Calu3 (cell line): ENCODE measurements at regions not wholly inside any gene's neighbourhood (a gene's known extent, or its start where the extent isn't known, plus 50 kb on each side); places are given as distances from the start of the nearest gene placed in this dataset.

Experiments used
- BruUV-seq: library from RNA; stranded (reverse); fragments of 400-500 nt; replicated peaks from 2 replicates; lab custom pipeline; 2021; lab: Mats Ljungman, UMichigan
- CTCF ChIA-PET: fragments of 300-600 bp; sonication (Branson Sonifier 250); formaldehyde crosslinking; loops from one replicate; lab custom pipeline; 2022; ENCODE audit warnings: antibody characterized with exemption; lab: Charles Lee
- DNase-seq: peaks from one replicate; pipeline ENCODE4 v3.0.0; 2022
- H3K27ac Mint-ChIP-seq: one replicate; pipeline ENCODE4 v1.8.0; 2022; ENCODE audit warnings: mixed read lengths; ENCODE audit not compliant: unreplicated experiment
- H3K27me3 Mint-ChIP-seq: one replicate; pipeline ENCODE4 v1.8.0; 2022; ENCODE audit warnings: mixed read lengths; ENCODE audit not compliant: unreplicated experiment
- H3K36me3 Mint-ChIP-seq: one replicate; pipeline ENCODE4 v1.8.0; 2022; ENCODE audit warnings: mild to moderate bottlenecking, moderate library complexity, mixed read lengths; ENCODE audit not compliant: insufficient read depth, unreplicated experiment
- H3K4me1 Mint-ChIP-seq: one replicate; pipeline ENCODE4 v1.8.0; 2022; ENCODE audit warnings: mild to moderate bottlenecking, low read depth, mixed read lengths; ENCODE audit not compliant: unreplicated experiment
- H3K4me3 Mint-ChIP-seq: one replicate; pipeline ENCODE4 v1.8.0; 2022; ENCODE audit warnings: mild to moderate bottlenecking, low read depth, moderate library complexity, mixed read lengths; ENCODE audit not compliant: unreplicated experiment
- H3K9me3 Mint-ChIP-seq: one replicate; pipeline ENCODE4 v1.8.0; 2022; ENCODE audit warnings: low read depth, mixed read lengths; ENCODE audit not compliant: unreplicated experiment
- CTCF ChIP-seq: fragments of 200-600 bp; IDR thresholded peaks from one replicate; pipeline ENCODE4 v1.8.0; 2022; ENCODE audit warnings: antibody characterized with exemption; ENCODE audit not compliant: unreplicated experiment
- intact Hi-C: fragments of 100-400 bp; cut with micrococcal nuclease; formaldehyde crosslinking; loops from one replicate; pipeline ENCODE4 v1.10.0; 2022; ENCODE audit not compliant: unreplicated experiment

- no TSS peak for BruUV-seq
- CTCF ChIA-PET, result no interaction called here
Observed at GRCh38 chr14:53550776-53551175, 397.7 kb upstream of the DDHD1 start.

GRCh38 chr14:53549956-53550355, 396.8 kb upstream of the DDHD1 start:
- no TSS peak for BruUV-seq
- Mint-ChIP-seq H3K36me3 (no peaks in the 10 kb centered on the region), H3K27ac (no peak overlapping the region), H3K9me3 (no peaks in the 10 kb centered on the region), H3K4me3 (no peak overlapping the region), H3K4me1 (no peaks in the 10 kb centered on the region), H3K27me3 (no peaks in the 10 kb centered on the region)
- CTCF ChIA-PET, result no interaction called here
- DNase-seq, result no peak
- intact Hi-C loops, result no loop called here
- TF ChIP-seq CTCF, result no peak

More at GRCh38 chr14:53550776-53551175, 397.7 kb upstream of the DDHD1 start:
- intact Hi-C loops, result no loop called here
- Mint-ChIP-seq H3K36me3 (no peaks in the 10 kb centered on the region), H3K27ac (no peak overlapping the region), H3K9me3 (no peaks in the 10 kb centered on the region), H3K4me1 (no peaks in the 10 kb centered on the region), H3K27me3 (no peaks in the 10 kb centered on the region), H3K4me3 (no peak overlapping the region)
- TF ChIP-seq CTCF, result no peak
- DNase-seq, result no peak

- intact Hi-C loops, result no loop called here
- Mint-ChIP-seq H3K27ac (no peak overlapping the region), H3K9me3 (no peaks in the 10 kb centered on the region), H3K4me1 (no peaks in the 10 kb centered on the region), H3K36me3 (no peaks in the 10 kb centered on the region), H3K27me3 (no peaks in the 10 kb centered on the region), H3K4me3 (no peak overlapping the region)
- CTCF ChIA-PET, result no interaction called here
- DNase-seq, result no peak
- no peak for TF ChIP-seq CTCF
- no TSS peak for BruUV-seq
Observed at GRCh38 chr14:53547593-53547992, 394.5 kb upstream of the DDHD1 start.

GRCh38 chr14:53545217-53545616, 392.1 kb upstream of the DDHD1 start:
- no peaks in the 10 kb centered on the region for H3K4me1 Mint-ChIP-seq
- TF ChIP-seq CTCF, result no peak
- BruUV-seq, result no TSS peak
- no peak for DNase-seq
- H3K27ac Mint-ChIP-seq, result no peak overlapping the region
- intact Hi-C loops, result no loop called here
- no peaks in the 10 kb centered on the region for H3K27me3 Mint-ChIP-seq
- H3K4me3 Mint-ChIP-seq, result no peak overlapping the region
- CTCF ChIA-PET, result no interaction called here
- no peaks in the 10 kb centered on the region for H3K36me3 Mint-ChIP-seq
- no peaks in the 10 kb centered on the region for H3K9me3 Mint-ChIP-seq
